PC-9 (cell line): ENCODE measurements at regions not wholly inside any gene's neighbourhood (a gene's known extent, or its start where the extent isn't known, plus 50 kb on each side); places are given as distances from the start of the nearest gene placed in this dataset.

Experiments used
- BruUV-seq: library from RNA; stranded (reverse); fragments of 400-500 nt; replicated peaks from 2 replicates; lab custom pipeline; 2021; lab: Mats Ljungman, UMichigan
- CTCF ChIA-PET: fragments of 300-600 bp; sonication (Branson Sonifier 250); formaldehyde crosslinking; loops from one replicate; lab custom pipeline; 2022; ENCODE audit warnings: antibody characterized with exemption; lab: Charles Lee
- POLR2A ChIA-PET: fragments of 300-600 bp; sonication (Branson Sonifier 250); formaldehyde crosslinking; loops from one replicate; lab custom pipeline; 2022; ENCODE audit warnings: antibody characterized with exemption; ENCODE audit not compliant: unreplicated experiment; lab: Charles Lee
- DNase-seq, 2 experiments: peaks; one replicate each; pipeline versions ENCODE4 v3.0.0 to v3.0.0-alpha.2; 2015 to 2022; ENCODE audit warnings: mixed read lengths in 1 of 2
- H2AFZ ChIP-seq: fragments of 200-600 bp; sonication (generic); 2 replicates; pipeline ENCODE4 v1.8.1; 2017; ENCODE audit warnings: antibody characterized with exemption
- H3F3A ChIP-seq: fragments of 200-600 bp; sonication (generic); 2 replicates; pipeline ENCODE4 v1.8.1; 2017; ENCODE audit warnings: antibody characterized with exemption, mild to moderate bottlenecking, low read depth; ENCODE audit not compliant: insufficient read depth
- H3K27ac ChIP-seq: fragments of 200-600 bp; sonication (generic); 2 replicates; pipeline ENCODE4 v1.6.1; 2016; ENCODE audit warnings: mixed run types
- H3K27me3 ChIP-seq: fragments of 200-600 bp; sonication (generic); 2 replicates; pipeline ENCODE4 v1.6.1; 2016; ENCODE audit warnings: low read depth, mixed run types; ENCODE audit not compliant: insufficient read depth
- H3K36me3 ChIP-seq: fragments of 200-600 bp; sonication (generic); 2 replicates; pipeline ENCODE4 v1.6.1; 2016; ENCODE audit warnings: low read depth, mixed run types
- H3K4me1 ChIP-seq: fragments of 200-600 bp; sonication (generic); replicated peaks from 2 replicates; pipeline ENCODE4 v1.6.1; 2016; ENCODE audit warnings: mixed run types; ENCODE audit not compliant: insufficient read depth
- H3K4me2 ChIP-seq: fragments of 200-600 bp; sonication (generic); 2 replicates; pipeline ENCODE4 v1.6.1; 2017; ENCODE audit warnings: mixed run types
- H3K4me3 ChIP-seq: fragments of 200-600 bp; sonication (generic); 2 replicates; pipeline ENCODE4 v1.6.1; 2016; ENCODE audit warnings: mixed run types
- H3K79me2 ChIP-seq: fragments of 200-600 bp; sonication (generic); 2 replicates; pipeline ENCODE4 v1.6.1; 2017; ENCODE audit warnings: low read depth, mixed run types
- H3K9me2 ChIP-seq: fragments of 200-600 bp; sonication (generic); 2 replicates; pipeline ENCODE4 v1.8.1; 2017; ENCODE audit warnings: mild to moderate bottlenecking; ENCODE audit not compliant: insufficient read depth
- H3K9me3 ChIP-seq: fragments of 200-600 bp; sonication (generic); 2 replicates; pipeline ENCODE4 v1.8.1; 2016; ENCODE audit warnings: low read depth; ENCODE audit not compliant: insufficient read depth
- H4K20me1 ChIP-seq: fragments of 200-600 bp; sonication (generic); 2 replicates; pipeline ENCODE4 v1.8.1; 2017; ENCODE audit not compliant: insufficient read depth
- CTCF ChIP-seq: fragments of 200-600 bp; sonication (generic); conservative IDR thresholded peaks from 2 replicates; pipeline ENCODE4 v1.6.1; 2017; ENCODE audit warnings: mixed run types, antibody characterized with exemption, mild to moderate bottlenecking, moderate library complexity
- EZH2 ChIP-seq: fragments of 200-600 bp; sonication (generic); IDR thresholded peaks from 2 replicates; pipeline ENCODE4 v1.8.0; 2017; ENCODE audit warnings: antibody characterized with exemption, low read depth
- intact Hi-C: fragments of 100-400 bp; cut with micrococcal nuclease; formaldehyde crosslinking; loops from one replicate; pipeline ENCODE4 v1.10.0; 2022; ENCODE audit not compliant: unreplicated experiment

DNA sequence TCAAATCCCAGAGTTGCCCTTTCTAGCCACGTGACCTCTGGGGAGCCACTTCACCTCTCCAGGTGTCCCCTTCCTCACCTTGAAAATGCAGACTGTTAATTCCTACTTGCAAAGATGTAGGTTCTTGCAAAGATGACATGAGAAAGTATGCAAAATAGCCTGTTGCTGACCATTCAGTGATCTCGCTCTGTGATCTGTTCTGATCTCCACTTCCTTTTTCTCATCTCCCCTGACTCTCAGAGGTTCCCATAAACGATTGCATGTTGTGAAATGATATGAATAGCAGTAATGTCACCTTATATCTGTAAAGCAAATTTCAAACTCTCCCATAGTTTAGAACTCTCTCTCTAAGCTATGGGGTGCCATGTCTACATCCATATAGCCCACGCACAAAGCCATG lies 182.3 kb downstream of the TMEM132E start:
- H3K79me2 ChIP-seq = no peaks in the 10 kb centered on the region
- H3F3A ChIP-seq = no peaks in the 10 kb centered on the region
- no peak overlapping the region for H3K27ac ChIP-seq
- no peak overlapping the region for H2AFZ ChIP-seq
- H3K4me3 ChIP-seq = no peak overlapping the region
- H3K9me3 ChIP-seq = no peaks in the 10 kb centered on the region
- peaks cover 65% of the 10 kb centered on the region for H3K27me3 ChIP-seq
- no peaks in the 10 kb centered on the region for H3K9me2 ChIP-seq
- H3K36me3 ChIP-seq = no peaks in the 10 kb centered on the region
- POLR2A ChIA-PET = no interaction called here
- TF ChIP-seq CTCF = no peak
- no peak for TF ChIP-seq EZH2
- no TSS peak for BruUV-seq
- no peak for DNase-seq
- H3K4me1 ChIP-seq = no peaks in the 10 kb centered on the region
- no peaks in the 10 kb centered on the region; the same call in 1 of the 2 replicates for H4K20me1 ChIP-seq
- CTCF ChIA-PET = no interaction called here
- intact Hi-C loops = no loop called here
- H3K4me2 ChIP-seq = no peak overlapping the region

- Histone ChIP-seq H3F3A (no peaks in the 10 kb centered on the region), H3K27ac (no peak overlapping the region), H3K9me3 (no peaks in the 10 kb centered on the region), H3K9me2 (no peaks in the 10 kb centered on the region), H3K36me3 (no peaks in the 10 kb centered on the region), H3K4me2 (no peak overlapping the region), H3K79me2 (no peaks in the 10 kb centered on the region), H4K20me1 (no peaks in the 10 kb centered on the region; the same call in 1 of the 2 replicates), H3K4me3 (no peak overlapping the region), H3K27me3 (peaks cover 62% of the 10 kb centered on the region), H2AFZ (no peak overlapping the region), H3K4me1 (no peaks in the 10 kb centered on the region)
- no TSS peak for BruUV-seq
- no peak for TF ChIP-seq CTCF
- no peak for TF ChIP-seq EZH2
- intact Hi-C loops = no loop called here
- no peak for DNase-seq
- ChIA-PET POLR2A (no interaction called here), CTCF (no interaction called here)
These were observed 181.6 kb downstream of the TMEM132E start for GRCh38 chr17:34760931-34761495.

DNA sequence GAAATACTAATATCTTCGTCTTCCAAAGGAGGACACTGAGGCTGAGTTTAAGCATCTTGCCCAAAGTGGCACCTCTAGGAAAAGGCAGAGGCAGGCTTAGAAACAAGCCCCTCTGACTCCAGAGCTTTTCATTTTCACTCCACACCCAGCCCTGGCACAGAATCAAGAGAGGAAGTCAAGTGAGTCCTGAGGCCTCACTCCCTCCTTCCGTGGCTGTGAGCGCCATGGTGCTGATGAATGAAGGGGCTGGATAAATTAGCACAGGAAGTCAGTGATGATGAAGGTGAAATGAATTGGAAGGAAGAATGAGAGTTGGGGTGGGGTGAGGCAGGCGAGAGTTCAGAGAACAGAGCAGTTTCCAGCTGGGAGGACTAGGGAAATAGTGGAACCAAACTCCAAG lies 179.3 kb downstream of the TMEM132E start:
- Histone ChIP-seq H4K20me1 (no peaks in the 10 kb centered on the region; the same call in 1 of the 2 replicates), H3K4me3 (no peak overlapping the region), H3K36me3 (no peaks in the 10 kb centered on the region), H3K9me3 (no peaks in the 10 kb centered on the region), H3K27me3 (peaks cover 61% of the 10 kb centered on the region), H3K79me2 (no peaks in the 10 kb centered on the region), H3F3A (no peaks in the 10 kb centered on the region), H3K9me2 (no peaks in the 10 kb centered on the region), H2AFZ (no peak overlapping the region), H3K4me2 (no peak overlapping the region), H3K27ac (no peak overlapping the region), H3K4me1 (no peaks in the 10 kb centered on the region)
- intact Hi-C loops = no loop called here
- DNase-seq = no peak
- CTCF ChIA-PET = no interaction called here
- POLR2A ChIA-PET = no interaction called here
- no peak for TF ChIP-seq CTCF
- TF ChIP-seq EZH2 = no peak
- BruUV-seq = no TSS peak
